PC-3 (cell line): ENCODE measurements at regions not wholly inside any gene's neighbourhood (a gene's known extent, or its start where the extent isn't known, plus 50 kb on each side); places are given as distances from the start of the nearest gene placed in this dataset.

Experiments used
- ATAC-seq: fragments of 200-7000 bp; cut with Tn5 transposase; 2 replicates; pipeline ENCODE4 v1.9.1; 2020; ENCODE audit warnings: mild to moderate bottlenecking, moderate library complexity
- BruUV-seq: library from RNA; stranded (reverse); fragments of 400-500 nt; replicated peaks from 2 replicates; lab custom pipeline; 2021; lab: Mats Ljungman, UMichigan
- CTCF ChIA-PET: fragments of 300-600 bp; sonication (Branson Sonifier 250); formaldehyde crosslinking; loops from one replicate; lab custom pipeline; 2022; ENCODE audit warnings: antibody characterized with exemption; lab: Charles Lee
- POLR2A ChIA-PET: fragments of 300-600 bp; sonication (Branson Sonifier 250); formaldehyde crosslinking; loops from one replicate; lab custom pipeline; 2022; ENCODE audit warnings: antibody characterized with exemption; ENCODE audit not compliant: unreplicated experiment; lab: Charles Lee
- DNase-seq: peaks from one replicate; pipeline ENCODE4 v3.0.0-alpha.2; 2015
- H2AFZ ChIP-seq: fragments of 300-600 bp; sonication (generic); 2 replicates; pipeline ENCODE4 v1.6.0; 2016; ENCODE audit warnings: antibody characterized with exemption, low read length
- H3F3A ChIP-seq: fragments of 300-600 bp; sonication (generic); one replicate; pipeline ENCODE4 v1.6.0; 2017; ENCODE audit warnings: antibody characterized with exemption, low read length, control low read depth, mild to moderate bottlenecking; ENCODE audit not compliant: unreplicated experiment
- H3K27ac ChIP-seq: fragments of 300-600 bp; sonication (generic); 2 replicates; pipeline ENCODE4 v1.5.1; 2016; ENCODE audit warnings: mild to moderate bottlenecking, low read length
- H3K27me3 ChIP-seq: fragments of 300-600 bp; sonication (generic); 2 replicates; pipeline ENCODE4 v1.6.1; 2016; ENCODE audit warnings: low read length, mixed read lengths
- H3K36me3 ChIP-seq: fragments of 300-600 bp; sonication (generic); 2 replicates; pipeline ENCODE4 v1.6.1; 2016; ENCODE audit warnings: low read depth, mixed run types, low read length, mixed read lengths
- H3K4me1 ChIP-seq: fragments of 300-600 bp; sonication (generic); 2 replicates; pipeline ENCODE4 v1.5.1; 2016; ENCODE audit warnings: low read length; ENCODE audit not compliant: insufficient read depth
- H3K4me2 ChIP-seq: fragments of 300-600 bp; sonication (generic); 2 replicates; pipeline ENCODE4 v1.6.0; 2016; ENCODE audit warnings: low read length
- H3K4me3 ChIP-seq: fragments of 300-600 bp; sonication (generic); 2 replicates; pipeline ENCODE4 v1.5.1; 2016; ENCODE audit warnings: mild to moderate bottlenecking, low read length, mixed read lengths
- H3K79me2 ChIP-seq: fragments of 300-600 bp; sonication (generic); 2 replicates; pipeline ENCODE4 v1.6.1; 2017; ENCODE audit warnings: low read length, mixed read lengths
- H3K9ac ChIP-seq: fragments of 300-600 bp; sonication (generic); 2 replicates; pipeline ENCODE4 v1.6.0; 2016; ENCODE audit warnings: mild to moderate bottlenecking, low read length
- H3K9me2 ChIP-seq: fragments of 300-600 bp; sonication (generic); replicated peaks from 2 replicates; pipeline ENCODE4 v1.6.1; 2016; ENCODE audit warnings: mixed run types, low read length, mixed read lengths
- H3K9me3 ChIP-seq: fragments of 300-600 bp; sonication (generic); 2 replicates; pipeline ENCODE4 v1.6.1; 2016; ENCODE audit warnings: low read length, mixed read lengths
- H4K20me1 ChIP-seq: fragments of 300-600 bp; sonication (generic); 2 replicates; pipeline ENCODE4 v1.6.1; 2016; ENCODE audit warnings: low read length, mixed read lengths
- CTCF ChIP-seq: fragments of 300-600 bp; sonication (generic); conservative IDR thresholded peaks from 2 replicates; pipeline ENCODE4 v1.5.1; 2017; ENCODE audit warnings: antibody characterized with exemption, low read depth, mild to moderate bottlenecking, low read length
- EZH2 ChIP-seq: fragments of 300-600 bp; sonication (generic); IDR thresholded peaks from one replicate; pipeline ENCODE4 v1.6.1; 2017; ENCODE audit warnings: antibody characterized with exemption, mild to moderate bottlenecking, low read length; ENCODE audit not compliant: unreplicated experiment
- EZH2phosphoT487 ChIP-seq: fragments of 300-600 bp; sonication (generic); IDR thresholded peaks from 2 replicates; pipeline ENCODE4 v1.6.1; 2018; ENCODE audit warnings: mild to moderate bottlenecking, antibody characterized with exemption, low read length, borderline replicate concordance
- intact Hi-C: fragments of 100-400 bp; cut with micrococcal nuclease; formaldehyde crosslinking; loops from 2 replicates; pipeline ENCODE4 v1.9.0; 2023

- H3K4me3 ChIP-seq: no peak overlapping the region
- no peak for TF ChIP-seq CTCF
- TF ChIP-seq EZH2: no peak
- TF ChIP-seq EZH2phosphoT487: no peak
Observed at GRCh38 chr5:179464631-179465030, 85.7 kb upstream of the RUFY1 start.

GRCh38 chr5:179462040-179462439 lies 88.3 kb upstream of the RUFY1 start:
- H3K27ac ChIP-seq: no peak overlapping the region
- no peaks in the 10 kb centered on the region for H3K9me2 ChIP-seq
- no TSS peak for BruUV-seq
- H3K79me2 ChIP-seq: no peaks in the 10 kb centered on the region
- H3K4me3 ChIP-seq: no peak overlapping the region
- H4K20me1 ChIP-seq: no peaks in the 10 kb centered on the region
- H3K27me3 ChIP-seq: peaks cover 15% of the 10 kb centered on the region
- H3K36me3 ChIP-seq: no peaks in the 10 kb centered on the region
- no peak overlapping the region for H3K4me2 ChIP-seq
- no peaks in the 10 kb centered on the region for H3F3A ChIP-seq
- POLR2A ChIA-PET: no interaction called here
- ATAC-seq (no peak), DNase-seq (no peak)
- no peak overlapping the region for H3K9ac ChIP-seq
- TF ChIP-seq EZH2phosphoT487 (no peak), EZH2 (no peak), CTCF (no peak)
- intact Hi-C loops: no loop called here
- H2AFZ ChIP-seq: no peak overlapping the region
- no peaks in the 10 kb centered on the region for H3K9me3 ChIP-seq
- CTCF ChIA-PET: no interaction called here
- no peaks in the 10 kb centered on the region for H3K4me1 ChIP-seq

More at GRCh38 chr5:179464631-179465030, 85.7 kb upstream of the RUFY1 start:
- Histone ChIP-seq H3K9me3 (no peaks in the 10 kb centered on the region), H3K27ac (no peak overlapping the region), H3K9me2 (no peaks in the 10 kb centered on the region), H2AFZ (no peak overlapping the region), H4K20me1 (no peaks in the 10 kb centered on the region), H3K4me2 (no peak overlapping the region), H3K36me3 (no peaks in the 10 kb centered on the region), H3K4me1 (no peaks in the 10 kb centered on the region), H3K27me3 (peaks cover 7% of the 10 kb centered on the region; the same call in 1 of the 2 replicates), H3K79me2 (no peaks in the 10 kb centered on the region), H3K9ac (no peak overlapping the region), H3F3A (no peaks in the 10 kb centered on the region)
- intact Hi-C loops: no loop called here
- ATAC-seq (no peak), DNase-seq (no peak)
- POLR2A ChIA-PET: no interaction called here
- no TSS peak for BruUV-seq
- CTCF ChIA-PET: no interaction called here

- DNase-seq (no peak), ATAC-seq (no peak)
- POLR2A ChIA-PET: no interaction called here
- Histone ChIP-seq H3K9ac (no peak overlapping the region), H3K9me2 (no peaks in the 10 kb centered on the region), H3K4me1 (no peaks in the 10 kb centered on the region), H3K36me3 (no peaks in the 10 kb centered on the region), H3K4me2 (no peak overlapping the region), H3K27me3 (peaks cover 15% of the 10 kb centered on the region), H2AFZ (no peak overlapping the region), H3K9me3 (no peaks in the 10 kb centered on the region), H3K79me2 (no peaks in the 10 kb centered on the region), H4K20me1 (no peaks in the 10 kb centered on the region), H3K27ac (no peak overlapping the region), H3K4me3 (no peak overlapping the region), H3F3A (no peaks in the 10 kb centered on the region)
- BruUV-seq: no TSS peak
- TF ChIP-seq CTCF (no peak), EZH2 (no peak), EZH2phosphoT487 (no peak)
- CTCF ChIA-PET: no interaction called here
- intact Hi-C loops: no loop called here
Observed at GRCh38 chr5:179461576-179461975, 88.8 kb upstream of the RUFY1 start.
